Right cardiac atrium (tissue), 5 donors: ENCODE measurements at regions not wholly inside any gene's neighbourhood (a gene's known extent, or its start where the extent isn't known, plus 50 kb on each side); places are given as distances from the start of the nearest gene placed in this dataset.

ENCODE experiments used
- ATAC-seq, 2 donors: fragments of 200-7000 bp; cut with Tn5 transposase; one replicate each; pipeline versions ENCODE4 v1.8.0 to v1.9.1; 2020; ENCODE audit warnings: moderate library complexity in 2 of 2, mild to moderate bottlenecking in 1 of 2
- DNase-seq, 3 donors: peaks; one replicate each; pipeline ENCODE4 v3.0.0-alpha.2; 2020
- H3K27ac ChIP-seq: one replicate; pipeline ENCODE4 v1.5.1; 2013; ENCODE audit warnings: mild to moderate bottlenecking, low read length, control low read depth, moderate library complexity
- H3K27me3 ChIP-seq: one replicate; pipeline ENCODE4 v1.6.1; 2013; ENCODE audit not compliant: control insufficient read depth, insufficient read depth
- H3K4me1 ChIP-seq: one replicate; pipeline ENCODE4 v1.6.1; 2013; ENCODE audit warnings: low read length; ENCODE audit not compliant: control insufficient read depth, insufficient read depth
- H3K4me3 ChIP-seq: one replicate; pipeline ENCODE4 v1.5.1; 2013; ENCODE audit warnings: low read length, control low read depth
- H3K9me3 ChIP-seq: one replicate; pipeline ENCODE4 v1.6.1; 2013; ENCODE audit warnings: low read length; ENCODE audit not compliant: control insufficient read depth
- WGBS: extraction: QIAGEN DNeasy Blood & Tissue Kit; methylation state at CpG from one replicate; pipeline ENCODE4 v1.1.7; 2013; 5-methylcytosine and 5-hydroxymethylcytosine counted together
- intact Hi-C, 4 donors: fragments of 100-400 bp; cut with DNase I; formaldehyde crosslinking; loops; one replicate each; pipeline versions ENCODE4 v1.11.0 to v1.14.0; 2022 to 2023
- donor health status: healthy with polysubstance abuse.
- donor health status: DM: no; HTN: yes; CAD: no.
- donor health status: DM: no; HTN: no; CAD: no.
- donor health status: DM: no; HTN: yes; CAD: no; lungs with severe emphysema.
- donor health status: DM: yes; HTN: yes; CAD: no.

- DNase-seq, result no peak
- Histone ChIP-seq H3K27me3 (no peaks in the 10 kb centered on the region), H3K4me3 (no peak overlapping the region), H3K27ac (no peak overlapping the region), H3K9me3 (no peaks in the 10 kb centered on the region), H3K4me1 (no peaks in the 10 kb centered on the region)
- intact Hi-C loops, result no loop called here
- WGBS, result 57% methylated on average over 3 of the region's 3 CpGs
- ATAC-seq, result no peak
Measured at GRCh38 chr3:84077479-84077878, 881.3 kb upstream of the CADM2 start.

GRCh38 chr3:84082726-84083125 lies 876.1 kb upstream of the CADM2 start:
- Histone ChIP-seq H3K4me1 (no peaks in the 10 kb centered on the region), H3K4me3 (no peak overlapping the region), H3K27me3 (no peaks in the 10 kb centered on the region), H3K9me3 (no peaks in the 10 kb centered on the region), H3K27ac (no peak overlapping the region)
- intact Hi-C loops, result no loop called here
- no peak for DNase-seq
- no peak for ATAC-seq
- WGBS, result 90% methylated on average over 1 of the region's 1 CpG

- H3K4me1 ChIP-seq, result no peaks in the 10 kb centered on the region
- H3K27me3 ChIP-seq, result no peaks in the 10 kb centered on the region
- 77% methylated on average over 2 of the region's 2 CpGs for WGBS
- H3K4me3 ChIP-seq, result no peak overlapping the region
- intact Hi-C loops, result no loop called here
- no peak overlapping the region for H3K27ac ChIP-seq
- no peaks in the 10 kb centered on the region for H3K9me3 ChIP-seq
- DNase-seq (no peak), ATAC-seq (no peak)
Measured at GRCh38 chr3:84092907-84093306, 865.9 kb upstream of the CADM2 start.

GRCh38 chr3:84096188-84096587 lies 862.6 kb upstream of the CADM2 start:
- DNase-seq, result no peak
- H3K4me1 ChIP-seq, result no peaks in the 10 kb centered on the region
- ATAC-seq, result no peak
- H3K27me3 ChIP-seq, result no peaks in the 10 kb centered on the region
- H3K9me3 ChIP-seq, result no peaks in the 10 kb centered on the region
- no peak overlapping the region for H3K27ac ChIP-seq
- no peak overlapping the region for H3K4me3 ChIP-seq
- intact Hi-C loops, result no loop called here

- no peak overlapping the region for H3K27ac ChIP-seq
- no peak overlapping the region for H3K4me3 ChIP-seq
- no peak for ATAC-seq
- no peaks in the 10 kb centered on the region for H3K9me3 ChIP-seq
- DNase-seq, result no peak
- no peaks in the 10 kb centered on the region for H3K4me1 ChIP-seq
- 64% methylated on average over 2 of the region's 2 CpGs for WGBS
- no peaks in the 10 kb centered on the region for H3K27me3 ChIP-seq
- intact Hi-C loops, result no loop called here
Measured at GRCh38 chr3:84100861-84101260, 857.9 kb upstream of the CADM2 start.

- Histone ChIP-seq H3K27ac (no peak overlapping the region), H3K27me3 (no peaks in the 10 kb centered on the region), H3K9me3 (no peaks in the 10 kb centered on the region), H3K4me3 (no peak overlapping the region), H3K4me1 (no peaks in the 10 kb centered on the region)
- 17% methylated on average over 4 of the region's 4 CpGs for WGBS
- ATAC-seq (no peak), DNase-seq (no peak)
- intact Hi-C loops, result no loop called here
Measured at GRCh38 chr3:84108442-84108971, 850.3 kb upstream of the CADM2 start.

GRCh38 chr3:84109911-84110310 lies 848.9 kb upstream of the CADM2 start:
- Histone ChIP-seq H3K4me1 (no peaks in the 10 kb centered on the region), H3K27me3 (no peaks in the 10 kb centered on the region), H3K27ac (no peak overlapping the region), H3K4me3 (no peak overlapping the region), H3K9me3 (no peaks in the 10 kb centered on the region)
- intact Hi-C loops, result no loop called here
- ATAC-seq, result no peak
- no peak for DNase-seq

GRCh38 chr3:84110787-84111186 lies 848.0 kb upstream of the CADM2 start:
- ATAC-seq (no peak), DNase-seq (no peak)
- Histone ChIP-seq H3K4me3 (no peak overlapping the region), H3K4me1 (no peaks in the 10 kb centered on the region), H3K27ac (no peak overlapping the region), H3K27me3 (no peaks in the 10 kb centered on the region), H3K9me3 (no peaks in the 10 kb centered on the region)
- intact Hi-C loops, result no loop called here

- no peaks in the 10 kb centered on the region for H3K27me3 ChIP-seq
- H3K4me3 ChIP-seq, result no peak overlapping the region
- intact Hi-C loops, result no loop called here
- no peak for DNase-seq
- no peak overlapping the region for H3K27ac ChIP-seq
- 90% methylated on average over 12 of the region's 12 CpGs for WGBS
- peak in 1 of 2 donors; percentile 41 for ATAC-seq
- H3K9me3 ChIP-seq, result no peaks in the 10 kb centered on the region
- H3K4me1 ChIP-seq, result no peaks in the 10 kb centered on the region
Measured at GRCh38 chr3:84125201-84125721, 833.5 kb upstream of the CADM2 start.

GRCh38 chr3:84125760-84126159 lies 833.0 kb upstream of the CADM2 start:
- ATAC-seq (no peak), DNase-seq (peak in 1 of 3 donors; percentile 22)
- 96% methylated on average over 21 of the region's 21 CpGs for WGBS

GRCh38 chr3:84126160-84126559 lies 832.6 kb upstream of the CADM2 start:
- H3K27ac ChIP-seq, result no peak overlapping the region
- H3K9me3 ChIP-seq, result no peaks in the 10 kb centered on the region
- H3K4me3 ChIP-seq, result no peak overlapping the region
- DNase-seq (peak in 1 of 3 donors; percentile 37), ATAC-seq (peak in 1 of 2 donors; percentile 22)
- intact Hi-C loops, result no loop called here
- 97% methylated on average over 16 of the region's 16 CpGs for WGBS
- H3K4me1 ChIP-seq, result no peaks in the 10 kb centered on the region
- no peaks in the 10 kb centered on the region for H3K27me3 ChIP-seq

More at GRCh38 chr3:84125760-84126159, 833.0 kb upstream of the CADM2 start:
- Histone ChIP-seq H3K4me1 (no peaks in the 10 kb centered on the region), H3K9me3 (no peaks in the 10 kb centered on the region), H3K27ac (no peak overlapping the region), H3K27me3 (no peaks in the 10 kb centered on the region), H3K4me3 (no peak overlapping the region)
- intact Hi-C loops, result no loop called here

GRCh38 chr3:84128024-84128423 lies 830.8 kb upstream of the CADM2 start:
- 65% methylated on average over 2 of the region's 2 CpGs for WGBS
- no peaks in the 10 kb centered on the region for H3K4me1 ChIP-seq
- intact Hi-C loops, result no loop called here
- no peaks in the 10 kb centered on the region for H3K27me3 ChIP-seq
- no peak for DNase-seq
- H3K27ac ChIP-seq, result no peak overlapping the region
- ATAC-seq, result no peak
- H3K4me3 ChIP-seq, result no peak overlapping the region
- no peaks in the 10 kb centered on the region for H3K9me3 ChIP-seq
